HG03442 (cell line): ENCODE measurements at regions not wholly inside any gene's neighbourhood (a gene's known extent, or its start where the extent isn't known, plus 50 kb on each side); places are given as distances from the start of the nearest gene placed in this dataset.

Experiments used
- ATAC-seq: cut with Tn5 transposase; IDR thresholded peaks from one replicate; pipeline ENCODE4 v1.9.1; 2021; ENCODE audit warnings: mild to moderate bottlenecking, moderate library complexity; ENCODE audit not compliant: unreplicated experiment

- no peak for ATAC-seq
These were observed 358.8 kb upstream of the JAG1 start for GRCh38 chr20:11032611-11033010.

GRCh38 chr20:11034025-11034424 is 360.2 kb upstream of the JAG1 start:
- ATAC-seq, result no peak

- no peak for ATAC-seq
These were observed 361.4 kb upstream of the JAG1 start for GRCh38 chr20:11035211-11035610.

- no peak for ATAC-seq
These were observed 367.6 kb upstream of the JAG1 start for GRCh38 chr20:11041396-11041795.

GRCh38 chr20:11043001-11043400 is 369.2 kb upstream of the JAG1 start:
- no peak for ATAC-seq

GRCh38 chr20:11044561-11044960 is 370.8 kb upstream of the JAG1 start:
- ATAC-seq, result no peak

GRCh38 chr20:11045412-11046175 is 371.8 kb upstream of the JAG1 start:
- no peak for ATAC-seq

- ATAC-seq, result no peak
These were observed 373.8 kb upstream of the JAG1 start for GRCh38 chr20:11047559-11047958.

- no peak for ATAC-seq
These were observed 374.9 kb upstream of the JAG1 start for GRCh38 chr20:11048739-11049138.

- no peak for ATAC-seq
These were observed 376.6 kb upstream of the JAG1 start for GRCh38 chr20:11050350-11050749.

- ATAC-seq, result no peak
These were observed 377.3 kb upstream of the JAG1 start for GRCh38 chr20:11051136-11051535.

GRCh38 chr20:11053310-11053709 is 379.5 kb upstream of the JAG1 start:
- no peak for ATAC-seq

- no peak for ATAC-seq
These were observed 380.6 kb upstream of the JAG1 start for GRCh38 chr20:11054266-11054993.

- ATAC-seq, result no peak
These were observed 382.6 kb upstream of the JAG1 start for GRCh38 chr20:11056414-11056813.

GRCh38 chr20:11057624-11058023 is 383.8 kb upstream of the JAG1 start:
- no peak for ATAC-seq

- ATAC-seq, result no peak
These were observed 385.9 kb upstream of the JAG1 start for GRCh38 chr20:11059659-11060058.

GRCh38 chr20:11060423-11061185 is 386.8 kb upstream of the JAG1 start:
- no peak for ATAC-seq

GRCh38 chr20:11063444-11063843 is 389.6 kb upstream of the JAG1 start:
- ATAC-seq, result no peak

GRCh38 chr20:11064946-11065345 is 391.1 kb upstream of the JAG1 start:
- ATAC-seq, result no peak

GRCh38 chr20:11067359-11067758 is 393.6 kb upstream of the JAG1 start:
- ATAC-seq, result no peak

- no peak for ATAC-seq
These were observed 399.2 kb upstream of the JAG1 start for GRCh38 chr20:11072982-11073381.
